SJCRH30 (cell line): ENCODE measurements at regions not wholly inside any gene's neighbourhood (a gene's known extent, or its start where the extent isn't known, plus 50 kb on each side); places are given as distances from the start of the nearest gene placed in this dataset.
"Not testable (repeated sequence)": the region's sequence is repeated elsewhere in the genome, so short reads cannot be mapped to it uniquely, and the experiment has no call there.

Experiments
- DNase-seq, 2 experiments: peaks; one replicate each; pipeline ENCODE4 v3.0.0-alpha.2; 2015 to 2020
- H3K27ac ChIP-seq: fragments of 250-450 bp; sonication (Bioruptor Pico); 2 replicates; pipeline ENCODE4 v1.5.1; 2020; ENCODE audit warnings: mild to moderate bottlenecking, moderate library complexity
- H3K27me3 ChIP-seq: fragments of 250-450 bp; sonication (Bioruptor Pico); 2 replicates; pipeline ENCODE4 v1.5.1; 2020; ENCODE audit warnings: mild to moderate bottlenecking, moderate library complexity
- H3K36me3 ChIP-seq: fragments of 250-450 bp; sonication (Bioruptor Pico); 2 replicates; pipeline ENCODE4 v1.5.1; 2020; ENCODE audit warnings: mild to moderate bottlenecking, moderate library complexity
- H3K4me1 ChIP-seq: fragments of 250-450 bp; sonication (Bioruptor Pico); 2 replicates; pipeline ENCODE4 v1.5.1; 2020; ENCODE audit warnings: mild to moderate bottlenecking, moderate library complexity
- H3K4me3 ChIP-seq: fragments of 250-450 bp; sonication (Bioruptor Pico); 2 replicates; pipeline ENCODE4 v1.5.1; 2020; ENCODE audit warnings: mild to moderate bottlenecking, moderate library complexity
- H3K9me3 ChIP-seq: fragments of 250-450 bp; sonication (Bioruptor Pico); replicated peaks from 2 replicates; pipeline ENCODE4 v1.5.1; 2020; ENCODE audit warnings: mild to moderate bottlenecking, moderate library complexity

DNA sequence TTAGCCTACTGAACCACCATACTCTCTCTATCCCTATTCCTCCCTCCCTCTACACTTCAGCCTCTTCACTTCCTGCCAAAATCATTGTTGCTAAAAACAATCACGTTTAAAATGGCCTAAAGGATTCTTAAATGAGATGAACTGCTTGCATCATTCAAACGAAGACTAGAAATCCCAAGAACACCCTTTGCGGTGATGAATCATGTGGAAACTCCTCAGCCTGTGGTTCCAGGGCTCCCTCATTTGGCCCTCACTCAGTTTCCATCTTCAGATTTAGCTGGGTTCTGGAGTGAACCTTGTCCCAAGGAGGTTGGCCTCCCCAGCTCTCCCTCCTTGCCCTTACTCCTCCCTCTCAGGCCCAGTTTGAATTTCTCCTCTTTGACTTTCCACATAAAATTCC, 125.6 kb upstream of the CDC42EP3 start:
- Histone ChIP-seq H3K9me3 (no peaks in the 10 kb centered on the region; the same call in 1 of the 2 replicates), H3K27ac (peak overlapping the region; percentile 95), H3K4me1 (peaks cover 74% of the 10 kb centered on the region), H3K27me3 (no peaks in the 10 kb centered on the region), H3K36me3 (no peaks in the 10 kb centered on the region), H3K4me3 (no peak overlapping the region)
- no peak for DNase-seq

DNA sequence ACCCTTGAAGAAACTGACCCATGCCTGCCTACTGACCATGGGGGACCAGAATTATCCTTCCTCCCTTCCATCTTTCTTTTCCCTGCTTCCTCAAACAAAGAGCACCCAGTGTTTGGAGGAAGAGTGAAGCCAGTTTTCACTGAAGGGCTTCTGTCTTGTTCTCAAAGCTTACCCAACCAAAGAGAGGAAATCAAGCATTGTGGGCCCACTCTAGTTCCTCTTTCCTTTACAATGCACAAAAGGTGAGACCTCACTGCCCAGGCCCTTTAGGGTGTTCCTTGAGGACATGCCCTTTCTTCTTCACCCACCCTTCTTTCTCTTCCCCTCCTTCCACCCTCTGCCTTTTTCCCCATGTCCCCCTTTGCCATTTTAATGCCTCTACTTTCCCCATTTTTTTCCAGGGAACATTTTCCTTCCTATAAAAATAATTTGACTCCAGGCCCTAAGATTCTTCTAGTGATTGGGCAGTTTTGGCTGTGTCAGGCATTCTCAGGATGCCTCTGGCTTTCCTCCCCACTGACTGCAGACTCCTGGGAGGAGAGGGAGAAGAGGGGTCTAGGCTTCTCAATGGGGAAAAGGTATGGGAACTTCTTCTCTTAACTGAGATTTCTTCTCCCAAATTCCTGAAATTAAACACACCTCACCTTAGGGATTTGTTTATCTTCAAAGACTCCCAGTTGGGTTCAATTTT, 126.6 kb upstream of the RMDN2 start:
- H3K27ac ChIP-seq = no peak overlapping the region
- DNase-seq = no peak
- no peaks in the 10 kb centered on the region for H3K27me3 ChIP-seq
- no peaks in the 10 kb centered on the region for H3K36me3 ChIP-seq
- H3K4me1 ChIP-seq = peaks cover 87% of the 10 kb centered on the region
- no peaks in the 10 kb centered on the region for H3K9me3 ChIP-seq
- H3K4me3 ChIP-seq = no peak overlapping the region

DNA sequence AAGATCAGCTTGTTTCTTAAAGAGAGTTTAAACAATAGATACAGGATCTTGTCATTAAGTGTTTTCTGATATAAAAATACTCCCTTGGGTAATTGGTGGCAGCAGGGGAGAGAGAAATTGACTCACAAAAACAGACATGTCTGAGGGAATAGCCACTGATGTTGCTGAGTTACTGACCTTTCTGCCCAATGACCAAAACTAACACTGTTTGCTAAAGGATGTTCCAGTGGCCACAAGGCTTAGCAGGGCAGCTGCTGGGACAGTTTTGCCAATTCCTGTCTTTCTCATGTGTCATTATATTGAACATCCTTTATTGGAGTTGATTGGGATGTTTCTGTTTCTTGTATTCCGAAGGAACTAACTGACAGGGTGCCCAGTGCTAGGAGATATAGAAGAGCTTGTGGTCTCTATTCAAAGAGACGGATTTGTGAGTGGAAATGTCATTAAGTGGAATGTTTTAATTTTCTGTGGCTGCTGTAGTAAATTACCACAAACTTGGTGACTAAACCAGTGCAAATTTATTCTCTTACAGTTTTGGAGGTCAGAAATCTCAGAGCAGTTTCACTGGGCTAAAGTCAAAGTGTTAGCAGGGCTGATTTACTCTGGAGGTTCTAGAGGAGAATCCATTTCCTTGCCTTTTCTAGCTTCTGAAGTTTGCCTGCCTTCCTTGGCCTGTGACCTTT, 124.8 kb upstream of the RMDN2 start:
- H3K27me3 ChIP-seq = no peaks in the 10 kb centered on the region
- H3K9me3 ChIP-seq = peaks cover 5% of the 10 kb centered on the region
- no peaks in the 10 kb centered on the region for H3K36me3 ChIP-seq
- no peak overlapping the region for H3K4me3 ChIP-seq
- peaks cover 72% of the 10 kb centered on the region for H3K4me1 ChIP-seq
- peak overlapping the region; percentile 2; the same call in 1 of the 2 replicates for H3K27ac ChIP-seq
- DNase-seq = no peak

DNA sequence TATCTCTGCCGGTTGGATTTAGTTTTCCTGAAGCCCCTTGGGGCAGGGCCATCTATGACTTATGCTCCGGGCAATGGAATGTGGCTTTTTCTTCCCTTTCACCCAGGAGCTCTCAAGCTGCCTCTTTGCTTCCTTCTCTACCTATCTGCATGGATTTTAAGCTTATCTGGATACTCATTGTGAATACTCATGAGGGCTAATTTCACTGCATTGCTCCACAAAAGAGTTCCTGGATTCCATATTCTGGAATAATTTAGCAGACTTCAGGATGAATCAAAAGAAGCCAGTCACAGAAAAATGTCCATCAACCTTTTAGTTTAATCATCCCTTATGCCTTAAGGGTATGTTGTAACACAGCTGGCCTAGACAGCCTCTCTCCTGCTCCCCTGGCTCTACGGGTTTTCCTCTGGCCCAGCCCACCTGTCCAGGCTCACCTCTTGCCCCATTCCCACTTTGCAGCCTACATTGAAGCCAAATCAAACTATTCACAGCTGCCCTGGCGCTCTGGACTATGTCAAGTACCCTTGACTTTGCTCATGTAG, 122.8 kb upstream of the RMDN2 start:
- H3K4me1 ChIP-seq = peaks cover 54% of the 10 kb centered on the region
- peak; percentile 56 to 73 for DNase-seq
- no peaks in the 10 kb centered on the region for H3K27me3 ChIP-seq
- peak overlapping the region; percentile 48 for H3K27ac ChIP-seq
- no peak overlapping the region for H3K4me3 ChIP-seq
- H3K9me3 ChIP-seq = peaks cover 16% of the 10 kb centered on the region
- no peaks in the 10 kb centered on the region for H3K36me3 ChIP-seq

DNA sequence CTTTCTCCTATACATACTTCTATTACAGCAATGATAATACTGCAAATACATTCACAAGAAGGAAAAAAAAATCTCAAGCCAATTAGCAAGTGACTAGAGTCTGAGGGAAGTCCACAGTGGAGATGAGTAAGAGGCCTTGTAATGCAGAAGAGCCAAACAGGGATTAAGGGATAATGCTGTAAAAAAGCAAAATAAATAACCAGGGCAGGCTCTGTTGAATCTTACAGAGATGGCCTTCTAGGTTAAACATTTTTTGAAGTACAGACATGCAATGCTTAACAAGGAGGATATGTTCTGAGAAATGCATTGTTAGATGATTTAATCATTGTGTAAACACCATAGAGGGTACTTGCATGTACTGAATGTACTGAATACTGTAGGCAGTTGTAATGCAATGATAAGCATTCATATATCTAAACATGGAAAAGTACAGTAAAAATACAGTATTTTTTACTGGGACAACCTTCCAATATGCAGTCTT, 122.1 kb upstream of the RMDN2 start:
- peak; percentile 62 to 89 for DNase-seq
- H3K4me1 ChIP-seq = peaks cover 47% of the 10 kb centered on the region
- peak overlapping the region; percentile 48 for H3K27ac ChIP-seq
- no peaks in the 10 kb centered on the region for H3K36me3 ChIP-seq
- no peak overlapping the region for H3K4me3 ChIP-seq
- H3K27me3 ChIP-seq = no peaks in the 10 kb centered on the region
- peaks cover 22% of the 10 kb centered on the region for H3K9me3 ChIP-seq

DNA sequence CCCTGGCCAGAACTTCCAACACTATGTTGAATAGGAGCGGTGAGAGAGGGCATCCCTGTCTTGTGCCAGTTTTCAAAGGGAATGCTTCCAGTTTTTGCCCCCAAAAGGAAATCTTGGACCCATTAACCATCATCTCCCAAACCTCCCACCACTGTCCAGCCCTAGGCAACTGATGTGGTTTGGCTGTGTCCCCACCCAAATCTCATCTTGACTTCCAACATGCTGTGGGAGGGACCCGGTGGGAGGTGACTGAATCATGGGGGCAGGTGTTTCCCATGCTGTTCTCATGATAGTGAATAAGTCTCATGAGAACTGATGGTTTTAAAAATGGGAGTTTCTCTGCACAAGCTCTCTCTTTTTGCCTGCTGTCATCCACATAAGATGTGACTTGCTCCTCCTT, 119.1 kb upstream of the RMDN2 start:
- DNase-seq, H3K36me3 ChIP-seq, H3K27ac ChIP-seq, H3K4me3 ChIP-seq, H3K27me3 ChIP-seq: not testable (repeated sequence)
- Histone ChIP-seq H3K9me3 (peaks cover 31% of the 10 kb centered on the region), H3K4me1 (peaks cover 35% of the 10 kb centered on the region)

DNA sequence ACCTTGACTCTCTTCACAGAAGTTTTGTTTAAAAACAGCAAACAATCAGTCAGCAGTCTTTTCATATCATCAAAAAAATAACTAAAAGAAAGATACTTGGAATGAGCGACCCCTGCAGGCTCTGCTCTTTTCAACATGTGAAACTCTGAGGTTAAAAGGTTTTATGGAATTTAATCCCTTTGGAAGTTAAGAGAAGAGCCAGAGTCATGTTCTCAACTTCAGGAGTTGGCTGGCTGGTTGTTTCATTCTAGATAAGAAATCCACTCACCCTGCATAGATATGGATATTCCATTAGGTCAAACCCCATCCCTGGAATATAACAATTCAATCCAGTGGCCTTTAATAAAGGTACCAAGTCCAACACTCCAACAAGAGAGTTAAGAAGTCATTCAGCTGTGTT, 115.6 kb upstream of the RMDN2 start:
- Histone ChIP-seq H3K4me1 (peaks cover 17% of the 10 kb centered on the region), H3K27me3 (no peaks in the 10 kb centered on the region), H3K4me3 (no peak overlapping the region), H3K27ac (no peak overlapping the region), H3K36me3 (no peaks in the 10 kb centered on the region), H3K9me3 (peaks cover 25% of the 10 kb centered on the region)
- no peak for DNase-seq

DNA sequence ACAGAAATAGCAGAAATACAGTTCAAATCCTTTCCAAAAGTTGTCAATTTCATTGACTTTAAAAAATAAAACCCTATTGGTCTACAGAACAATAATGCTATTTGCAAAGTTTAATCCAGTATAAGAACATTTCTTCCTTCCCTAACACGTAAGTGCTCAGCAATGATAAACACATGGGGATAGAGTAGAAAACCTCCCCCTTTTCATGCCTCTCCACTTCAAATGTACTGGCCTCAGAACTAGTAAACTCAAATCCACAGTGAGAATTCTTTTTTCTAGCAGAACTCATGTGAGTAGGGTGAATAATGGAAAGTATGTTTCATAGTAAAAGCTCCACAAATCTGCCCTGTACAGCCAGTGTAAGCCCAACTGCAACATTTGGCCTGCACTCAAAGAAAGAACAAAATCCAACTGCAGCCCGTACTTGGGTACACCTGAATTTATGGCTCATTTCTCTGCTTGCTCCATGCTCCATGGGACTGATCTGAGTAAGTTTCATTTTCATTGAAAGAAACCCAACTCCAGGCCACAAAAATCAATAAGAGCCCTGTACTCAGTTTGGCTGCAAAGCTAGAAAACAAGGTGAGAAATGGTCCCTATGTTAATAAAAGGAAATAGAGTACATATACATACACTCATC, 115.0 kb upstream of the RMDN2 start:
- H3K36me3 ChIP-seq = no peaks in the 10 kb centered on the region
- no peaks in the 10 kb centered on the region for H3K27me3 ChIP-seq
- H3K4me3 ChIP-seq = no peak overlapping the region
- H3K27ac ChIP-seq = no peak overlapping the region
- H3K4me1 ChIP-seq = peaks cover 17% of the 10 kb centered on the region
- no peak for DNase-seq
- peaks cover 25% of the 10 kb centered on the region for H3K9me3 ChIP-seq

DNA sequence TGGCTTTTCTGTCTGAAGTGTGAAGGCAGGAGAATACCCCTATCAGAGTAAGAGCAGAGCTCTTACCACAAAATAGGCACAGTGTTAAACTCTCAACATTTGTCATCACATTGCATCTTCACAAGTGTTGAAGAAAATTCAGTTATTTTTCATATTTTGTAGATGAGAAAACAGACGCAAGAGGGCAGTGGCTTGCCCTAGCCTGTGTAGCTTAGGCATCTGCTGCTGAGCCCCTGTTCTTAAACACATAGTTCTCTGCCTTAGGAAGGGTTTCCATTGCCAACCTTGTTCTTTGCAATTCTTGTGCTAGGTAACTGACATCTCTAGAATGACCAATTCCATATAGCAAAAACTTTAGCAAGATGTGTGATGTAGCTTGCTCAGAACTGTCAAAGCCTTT, 112.7 kb upstream of the RMDN2 start:
- Histone ChIP-seq H3K36me3 (no peaks in the 10 kb centered on the region), H3K4me3 (no peak overlapping the region), H3K27ac (no peak overlapping the region), H3K27me3 (no peaks in the 10 kb centered on the region), H3K4me1 (peaks cover 17% of the 10 kb centered on the region), H3K9me3 (peaks cover 13% of the 10 kb centered on the region)
- DNase-seq = no peak

DNA sequence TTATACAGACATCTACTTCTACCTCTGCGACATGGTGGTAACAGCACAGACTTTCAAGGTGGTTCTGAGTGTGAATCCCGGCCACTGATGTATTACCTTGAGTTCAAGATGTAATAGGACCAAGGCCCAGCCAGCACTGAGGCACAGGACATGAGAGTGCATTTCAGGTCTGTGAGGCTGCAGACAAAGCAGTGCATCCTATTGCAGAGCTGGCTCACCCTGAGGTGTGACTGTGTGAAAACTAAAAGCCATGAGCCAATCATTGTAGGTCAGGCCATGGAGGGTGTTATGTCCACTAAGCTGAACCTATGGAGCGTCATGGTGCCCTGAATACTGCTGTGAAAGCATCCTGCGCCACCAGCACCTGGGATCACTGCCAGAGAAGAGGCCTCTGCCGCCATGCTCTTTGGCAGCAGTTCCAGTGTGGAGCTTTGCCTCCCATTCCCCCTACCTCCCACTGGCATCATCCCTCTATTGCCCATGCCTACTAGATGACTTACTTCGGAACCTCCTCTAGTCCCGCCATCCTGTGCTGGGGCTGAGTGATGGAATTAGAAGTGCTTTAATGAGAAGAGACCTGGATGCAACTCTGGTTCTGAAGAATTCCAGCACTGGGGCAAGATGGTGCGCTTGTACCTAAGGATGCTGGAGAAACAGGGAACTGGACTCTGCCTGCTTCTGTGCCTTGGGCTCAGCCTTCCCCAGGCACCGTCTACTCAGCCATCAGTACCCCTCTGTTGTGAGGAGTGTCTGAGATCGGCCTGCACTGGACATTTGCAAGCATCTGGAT, 112.0 kb upstream of the RMDN2 start:
- Histone ChIP-seq H3K4me1 (peaks cover 24% of the 10 kb centered on the region), H3K27ac (no peak overlapping the region), H3K9me3 (peaks cover 7% of the 10 kb centered on the region), H3K27me3 (no peaks in the 10 kb centered on the region), H3K36me3 (no peaks in the 10 kb centered on the region), H3K4me3 (no peak overlapping the region)
- no peak for DNase-seq

DNA sequence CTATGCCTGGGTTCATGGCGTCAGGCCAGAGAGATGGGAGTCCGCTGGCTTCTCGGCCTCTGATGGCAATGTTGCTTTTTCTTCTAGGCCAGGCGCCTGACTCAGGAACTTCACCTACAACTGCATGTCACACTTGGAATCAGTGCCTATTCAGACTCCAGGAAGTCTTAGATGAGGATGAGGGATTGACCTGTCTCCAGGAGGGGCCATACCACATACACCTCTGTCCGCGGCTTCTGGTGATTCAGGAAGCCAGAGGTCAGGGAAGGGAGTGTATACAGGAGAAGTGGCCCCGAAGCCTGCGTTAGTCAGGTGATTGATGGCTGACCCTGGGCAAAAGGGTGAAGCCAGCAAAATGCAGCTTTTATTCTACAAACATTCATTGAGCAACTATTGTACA, 109.1 kb upstream of the RMDN2 start:
- H3K36me3 ChIP-seq = no peaks in the 10 kb centered on the region
- H3K9me3 ChIP-seq = peaks cover 11% of the 10 kb centered on the region
- no peaks in the 10 kb centered on the region for H3K27me3 ChIP-seq
- H3K27ac ChIP-seq = no peak overlapping the region
- no peak overlapping the region for H3K4me3 ChIP-seq
- peaks cover 38% of the 10 kb centered on the region for H3K4me1 ChIP-seq
- no peak for DNase-seq

DNA sequence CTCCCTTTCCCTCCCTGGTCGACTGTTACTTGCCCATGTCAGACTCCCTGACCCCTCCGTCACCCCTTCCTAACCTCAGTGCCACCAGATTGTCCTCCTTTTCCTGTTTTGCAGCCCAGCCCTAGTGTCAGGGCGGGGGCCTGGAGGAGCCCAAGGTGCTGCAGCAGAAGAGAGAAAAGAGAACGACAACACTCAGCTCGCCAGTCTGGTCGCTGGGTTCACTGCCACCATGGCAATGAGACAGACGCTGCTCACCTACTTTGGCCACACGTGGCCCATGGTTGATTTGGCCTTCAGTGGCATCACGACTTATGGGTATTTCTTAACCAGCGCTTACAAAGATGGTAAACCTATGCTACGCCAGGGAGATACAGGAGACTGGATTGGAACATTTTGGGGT, 108.4 kb upstream of the RMDN2 start:
- Histone ChIP-seq H3K4me1 (peaks cover 38% of the 10 kb centered on the region), H3K27ac (no peak overlapping the region)

DNA sequence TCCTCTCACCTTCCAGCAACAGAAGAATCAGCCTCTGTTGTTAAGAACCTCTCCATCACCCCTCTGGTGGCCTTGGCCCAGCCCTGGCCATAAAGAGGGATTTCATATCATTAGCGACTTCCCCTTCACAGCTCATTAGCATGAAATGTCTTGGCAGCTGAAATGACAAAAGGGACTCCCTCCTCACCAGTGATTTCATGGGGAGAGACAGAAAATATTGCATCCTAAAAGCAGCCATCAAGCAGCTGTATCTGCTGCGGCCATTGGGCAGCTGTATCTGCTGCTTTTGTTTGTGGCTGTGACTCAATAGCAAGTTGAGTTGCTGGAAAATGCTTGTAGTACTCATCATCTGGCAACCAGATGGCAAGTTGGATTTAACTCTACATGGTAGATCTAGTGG, 105.9 kb upstream of the RMDN2 start:
- H3K4me3 ChIP-seq = no peak overlapping the region
- peaks cover 28% of the 10 kb centered on the region for H3K4me1 ChIP-seq
- peak; percentile 94 to 100 for DNase-seq
- no peaks in the 10 kb centered on the region for H3K27me3 ChIP-seq
- no peaks in the 10 kb centered on the region for H3K36me3 ChIP-seq
- peak overlapping the region; percentile 81 for H3K27ac ChIP-seq
- peaks cover 13% of the 10 kb centered on the region for H3K9me3 ChIP-seq

More for the DNA sequence above, 108.4 kb upstream of the RMDN2 start:
- no peaks in the 10 kb centered on the region for H3K27me3 ChIP-seq
- no peak for DNase-seq
- H3K9me3 ChIP-seq = peaks cover 13% of the 10 kb centered on the region
- no peak overlapping the region for H3K4me3 ChIP-seq
- H3K36me3 ChIP-seq = no peaks in the 10 kb centered on the region

DNA sequence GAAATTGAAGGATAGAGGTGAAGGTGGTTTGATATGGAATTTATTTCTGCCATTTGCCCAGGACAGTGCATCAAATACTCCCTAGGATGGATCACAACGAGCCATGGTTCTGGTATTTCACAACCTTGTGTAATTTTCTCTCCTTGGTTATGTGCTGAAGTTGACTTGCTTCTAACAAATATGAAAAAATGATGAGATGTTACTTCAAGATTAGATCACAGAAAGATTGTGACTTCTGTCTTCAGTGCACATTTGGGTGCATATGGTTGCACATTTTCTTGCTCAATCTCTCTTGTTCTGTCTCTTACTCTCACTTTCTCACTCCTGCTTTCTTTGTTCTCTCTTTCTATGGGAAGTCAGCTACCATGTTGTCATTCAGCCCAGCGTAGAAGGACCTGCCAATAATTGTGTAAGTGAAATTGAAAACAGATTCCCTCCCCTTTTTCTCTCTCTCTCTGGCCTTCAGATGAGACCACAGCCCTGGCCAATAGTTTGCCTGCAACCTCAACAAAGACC, 104.6 kb upstream of the RMDN2 start:
- Histone ChIP-seq H3K27me3 (no peaks in the 10 kb centered on the region), H3K36me3 (no peaks in the 10 kb centered on the region), H3K9me3 (peaks cover 13% of the 10 kb centered on the region), H3K27ac (peak overlapping the region; percentile 81; the same call in 1 of the 2 replicates), H3K4me3 (no peak overlapping the region), H3K4me1 (peaks cover 28% of the 10 kb centered on the region)
- DNase-seq = no peak
